Sigmoid colon (tissue), 4 donors: ENCODE measurements at regions not wholly inside any gene's neighbourhood (a gene's known extent, or its start where the extent isn't known, plus 50 kb on each side); places are given as distances from the start of the nearest gene placed in this dataset.

Source experiments
- EP300 ChIP-seq, 4 donors: sonication (generic); formaldehyde crosslinking; IDR thresholded peaks; one replicate each; pipeline ENCODE4 v1.6.1; 2017; ENCODE audit warnings: antibody characterized with exemption in 4 of 4
- POLR2A ChIP-seq, 2 donors: fragments of 450-650 bp; IDR thresholded peaks; one replicate each; pipeline ENCODE4 v1.6.1; 2016; ENCODE audit warnings: antibody characterized with exemption in 2 of 2, mild to moderate bottlenecking in 2 of 2, moderate library complexity in 2 of 2
- POLR2AphosphoS5 ChIP-seq, 4 donors: sonication (generic); formaldehyde crosslinking; IDR thresholded peaks; one replicate each; pipeline ENCODE4 v1.6.1; 2017; ENCODE audit warnings: antibody characterized with exemption in 4 of 4
- TF ChIP-seq, protein P1 (sequence below), 4 experiments: fragments of 450-650 bp in 3 of 4; fragments of 200-600 bp in 1 of 4; IDR thresholded peaks; one replicate each; pipeline ENCODE4 v1.5.1; 2016 to 2019; ENCODE audit warnings: antibody characterized with exemption in 4 of 4, mild to moderate bottlenecking in 3 of 4, moderate library complexity in 2 of 4

DNA sequence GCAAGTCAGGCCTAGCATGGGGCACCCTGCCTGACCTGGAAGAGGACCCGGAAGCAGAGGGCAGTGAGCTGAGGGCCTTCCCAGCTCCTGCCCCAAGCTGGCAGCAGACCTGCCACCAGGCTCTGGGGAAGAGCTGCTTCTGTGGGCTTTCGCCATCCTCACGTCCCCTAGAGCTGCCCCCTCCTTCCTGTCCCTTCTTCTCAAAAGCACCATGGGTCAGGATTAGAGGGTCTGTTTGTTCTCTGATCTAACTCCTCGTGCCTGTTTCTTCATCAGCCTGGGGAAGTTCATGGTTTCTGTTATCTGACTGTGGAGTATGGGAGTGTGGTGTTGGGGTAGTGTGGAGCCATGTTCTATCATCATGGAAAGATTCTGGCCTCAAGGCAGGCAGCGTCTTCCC is 58.4 kb upstream of the POLG start:
- TF ChIP-seq POLR2A (IDR thresholded peaks at IDR 0.05) (no peak), POLR2AphosphoS5 (IDR thresholded peaks at IDR 0.05) (no peak), EP300 (IDR thresholded peaks at IDR 0.05) (no peak)
- TF ChIP-seq, protein P1, sequence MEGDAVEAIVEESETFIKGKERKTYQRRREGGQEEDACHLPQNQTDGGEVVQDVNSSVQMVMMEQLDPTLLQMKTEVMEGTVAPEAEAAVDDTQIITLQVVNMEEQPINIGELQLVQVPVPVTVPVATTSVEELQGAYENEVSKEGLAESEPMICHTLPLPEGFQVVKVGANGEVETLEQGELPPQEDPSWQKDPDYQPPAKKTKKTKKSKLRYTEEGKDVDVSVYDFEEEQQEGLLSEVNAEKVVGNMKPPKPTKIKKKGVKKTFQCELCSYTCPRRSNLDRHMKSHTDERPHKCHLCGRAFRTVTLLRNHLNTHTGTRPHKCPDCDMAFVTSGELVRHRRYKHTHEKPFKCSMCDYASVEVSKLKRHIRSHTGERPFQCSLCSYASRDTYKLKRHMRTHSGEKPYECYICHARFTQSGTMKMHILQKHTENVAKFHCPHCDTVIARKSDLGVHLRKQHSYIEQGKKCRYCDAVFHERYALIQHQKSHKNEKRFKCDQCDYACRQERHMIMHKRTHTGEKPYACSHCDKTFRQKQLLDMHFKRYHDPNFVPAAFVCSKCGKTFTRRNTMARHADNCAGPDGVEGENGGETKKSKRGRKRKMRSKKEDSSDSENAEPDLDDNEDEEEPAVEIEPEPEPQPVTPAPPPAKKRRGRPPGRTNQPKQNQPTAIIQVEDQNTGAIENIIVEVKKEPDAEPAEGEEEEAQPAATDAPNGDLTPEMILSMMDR (IDR thresholded peaks at IDR 0.05), result no peak
